ENCODE measurements at regions not wholly inside any gene's neighbourhood (a gene's known extent, or its start where the extent isn't known, plus 50 kb on each side); places are given as distances from the start of the nearest gene placed in this dataset.

DNA sequence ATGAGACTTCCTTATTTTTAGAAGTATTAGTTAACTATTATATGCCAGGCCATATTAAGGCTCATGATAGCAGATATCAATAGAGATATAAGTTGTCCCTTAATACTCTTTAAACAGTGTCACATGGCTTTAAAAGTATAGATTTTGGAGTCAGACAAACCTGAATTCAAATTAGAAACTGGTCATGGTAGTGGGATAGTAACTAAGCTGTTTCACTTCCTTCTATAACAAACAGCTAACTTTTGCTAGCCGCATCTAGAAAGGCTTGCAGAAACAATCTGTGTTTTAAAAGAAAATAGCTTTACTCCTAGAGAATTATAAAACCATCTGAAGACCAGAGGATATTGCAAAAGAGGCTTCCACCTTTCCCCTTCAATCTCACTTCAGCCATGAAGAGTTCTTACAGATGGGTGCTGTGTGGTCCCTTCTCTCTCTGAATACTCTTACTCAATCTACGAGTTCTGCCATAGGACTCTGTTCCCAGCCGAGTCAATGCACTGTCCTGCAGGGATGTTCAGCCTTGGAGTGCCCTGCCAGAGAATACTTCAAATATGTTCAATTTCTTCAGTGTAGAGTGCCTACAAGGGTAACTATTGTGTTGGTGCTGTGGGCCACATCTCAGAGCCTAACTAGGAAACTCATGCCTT, 810.2 kb downstream of the EFNA5 start:
- H3K4me3 Mint-ChIP-seq (ENCODE audit: unreplicated experiment): no peak overlapping the region
- DNase-seq (ENCODE audit: low read depth): no peak
- FAIRE-seq: no peak

DNA sequence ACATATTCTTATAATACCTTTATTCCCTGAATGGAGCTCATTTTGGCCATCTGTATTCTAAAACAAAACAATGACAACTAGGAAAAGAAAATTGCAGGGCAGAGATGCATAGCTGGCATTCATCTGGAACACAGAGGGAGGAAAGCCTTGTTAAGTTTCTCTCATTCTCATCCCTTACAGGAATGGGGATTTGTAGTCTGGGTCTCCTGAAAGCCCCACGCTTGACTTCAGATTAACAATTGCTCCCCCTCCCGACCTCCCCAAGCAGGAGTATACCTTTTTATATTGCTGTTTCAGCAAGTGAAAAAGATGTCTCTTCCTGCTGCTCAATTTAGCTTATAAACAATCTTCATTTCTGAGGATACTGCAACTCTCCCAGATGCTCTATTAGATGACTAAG, 812.1 kb downstream of the EFNA5 start:
- H3K4me1 Mint-ChIP-seq (ENCODE audit: low read depth, unreplicated experiment): peaks cover 21% of the 10 kb centered on the region
- no peak overlapping the region for H3K4me3 Mint-ChIP-seq (ENCODE audit: unreplicated experiment)
- no peak overlapping the region for H3K27ac ChIP-seq (ENCODE audit: low read depth, low read length)
- TF ChIP-seq, protein P1, sequence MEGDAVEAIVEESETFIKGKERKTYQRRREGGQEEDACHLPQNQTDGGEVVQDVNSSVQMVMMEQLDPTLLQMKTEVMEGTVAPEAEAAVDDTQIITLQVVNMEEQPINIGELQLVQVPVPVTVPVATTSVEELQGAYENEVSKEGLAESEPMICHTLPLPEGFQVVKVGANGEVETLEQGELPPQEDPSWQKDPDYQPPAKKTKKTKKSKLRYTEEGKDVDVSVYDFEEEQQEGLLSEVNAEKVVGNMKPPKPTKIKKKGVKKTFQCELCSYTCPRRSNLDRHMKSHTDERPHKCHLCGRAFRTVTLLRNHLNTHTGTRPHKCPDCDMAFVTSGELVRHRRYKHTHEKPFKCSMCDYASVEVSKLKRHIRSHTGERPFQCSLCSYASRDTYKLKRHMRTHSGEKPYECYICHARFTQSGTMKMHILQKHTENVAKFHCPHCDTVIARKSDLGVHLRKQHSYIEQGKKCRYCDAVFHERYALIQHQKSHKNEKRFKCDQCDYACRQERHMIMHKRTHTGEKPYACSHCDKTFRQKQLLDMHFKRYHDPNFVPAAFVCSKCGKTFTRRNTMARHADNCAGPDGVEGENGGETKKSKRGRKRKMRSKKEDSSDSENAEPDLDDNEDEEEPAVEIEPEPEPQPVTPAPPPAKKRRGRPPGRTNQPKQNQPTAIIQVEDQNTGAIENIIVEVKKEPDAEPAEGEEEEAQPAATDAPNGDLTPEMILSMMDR (IDR thresholded peaks at IDR 0.05; ENCODE audit: insufficient read depth, low read depth, low read length): no peak
- TF ChIP-seq EZH2 (IDR thresholded peaks at IDR 0.05; ENCODE audit: insufficient read depth, low read length): no peak
- no peaks in the 10 kb centered on the region for H3K27me3 Mint-ChIP-seq (ENCODE audit: low read depth, unreplicated experiment)
- no peak overlapping the region for H3K27ac Mint-ChIP-seq (ENCODE audit: unreplicated experiment)
- FAIRE-seq (no peak), DNase-seq (ENCODE audit: low read depth) (no peak)
- no peaks in the 10 kb centered on the region for H3K36me3 Mint-ChIP-seq (ENCODE audit: low read depth, unreplicated experiment)
- peaks cover 5% of the 10 kb centered on the region for H3K9me3 Mint-ChIP-seq (ENCODE audit: unreplicated experiment)
- no peaks in the 10 kb centered on the region for H3K9me3 ChIP-seq (ENCODE audit: insufficient read depth, low read depth, low read length)
- peaks cover 2% of the 10 kb centered on the region for H3K4me1 ChIP-seq (ENCODE audit: insufficient read depth, low read length)
- H3K9ac ChIP-seq (ENCODE audit: low read length): no peak overlapping the region
- H2AFZ ChIP-seq (ENCODE audit: low read depth, low read length): no peak overlapping the region
- H3K79me2 ChIP-seq (ENCODE audit: insufficient read depth, low read length): no peaks in the 10 kb centered on the region
- H3K4me3 ChIP-seq (ENCODE audit: insufficient read depth, low read depth, low read length): no peak overlapping the region
- H3K4me2 ChIP-seq (ENCODE audit: low read length): no peak overlapping the region
- no peaks in the 10 kb centered on the region for H4K20me1 ChIP-seq (ENCODE audit: insufficient read depth, low read length)
- H3K27me3 ChIP-seq (ENCODE audit: insufficient read depth, low read length): no peaks in the 10 kb centered on the region
- H3K36me3 ChIP-seq (ENCODE audit: insufficient read depth, low read length): no peaks in the 10 kb centered on the region

More for the DNA sequence above, 810.2 kb downstream of the EFNA5 start:
- Histone ChIP-seq H2AFZ (ENCODE audit: low read depth, low read length) (no peak overlapping the region), H3K4me3 (ENCODE audit: insufficient read depth, low read depth, low read length) (no peak overlapping the region), H3K27me3 (ENCODE audit: insufficient read depth, low read length) (no peaks in the 10 kb centered on the region), H3K9me3 (ENCODE audit: insufficient read depth, low read depth, low read length) (no peaks in the 10 kb centered on the region), H3K4me1 (ENCODE audit: insufficient read depth, low read length) (peaks cover 2% of the 10 kb centered on the region), H3K79me2 (ENCODE audit: insufficient read depth, low read length) (no peaks in the 10 kb centered on the region), H3K4me2 (ENCODE audit: low read length) (no peak overlapping the region), H3K36me3 (ENCODE audit: insufficient read depth, low read length) (no peaks in the 10 kb centered on the region), H4K20me1 (ENCODE audit: insufficient read depth, low read length) (no peaks in the 10 kb centered on the region), H3K9ac (ENCODE audit: low read length) (no peak overlapping the region), H3K27ac (ENCODE audit: low read depth, low read length) (no peak overlapping the region)
- no peak overlapping the region for H3K27ac Mint-ChIP-seq (ENCODE audit: unreplicated experiment)
- H3K36me3 Mint-ChIP-seq (ENCODE audit: low read depth, unreplicated experiment): no peaks in the 10 kb centered on the region
- TF ChIP-seq EZH2 (IDR thresholded peaks at IDR 0.05; ENCODE audit: insufficient read depth, low read length): no peak
- TF ChIP-seq, protein P1 (IDR thresholded peaks at IDR 0.05; ENCODE audit: insufficient read depth, low read depth, low read length): no peak
- H3K27me3 Mint-ChIP-seq (ENCODE audit: low read depth, unreplicated experiment): no peaks in the 10 kb centered on the region
- peaks cover 4% of the 10 kb centered on the region for H3K9me3 Mint-ChIP-seq (ENCODE audit: unreplicated experiment)
- peaks cover 28% of the 10 kb centered on the region for H3K4me1 Mint-ChIP-seq (ENCODE audit: low read depth, unreplicated experiment)

DNA sequence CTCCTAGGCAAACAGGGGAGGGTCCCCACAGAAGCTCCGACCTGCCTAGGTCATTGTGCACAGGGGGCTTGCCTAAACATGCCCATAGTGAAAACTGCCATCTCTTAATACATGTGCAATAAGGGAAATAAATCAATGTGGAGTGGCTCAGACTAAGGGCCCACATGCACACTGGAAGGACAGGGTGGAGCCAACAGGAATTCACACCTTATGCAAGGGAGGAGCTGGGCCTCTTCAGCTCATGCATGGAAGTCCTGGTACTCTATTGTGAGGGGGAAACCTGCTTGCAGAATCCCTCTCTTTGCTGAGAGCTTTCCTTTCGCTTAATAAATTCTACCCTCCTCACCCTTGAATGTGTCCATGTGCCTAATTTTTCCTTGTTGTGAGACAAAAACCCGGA, 815.8 kb downstream of the EFNA5 start:
- Histone ChIP-seq H3K4me2 (ENCODE audit: low read length) (no peak overlapping the region), H2AFZ (ENCODE audit: low read depth, low read length) (no peak overlapping the region), H3K4me3 (ENCODE audit: insufficient read depth, low read depth, low read length) (no peak overlapping the region), H3K9me3 (ENCODE audit: insufficient read depth, low read depth, low read length) (no peaks in the 10 kb centered on the region), H3K9ac (ENCODE audit: low read length) (no peak overlapping the region), H3K4me1 (ENCODE audit: insufficient read depth, low read length) (no peaks in the 10 kb centered on the region), H3K36me3 (ENCODE audit: insufficient read depth, low read length) (no peaks in the 10 kb centered on the region), H4K20me1 (ENCODE audit: insufficient read depth, low read length) (no peaks in the 10 kb centered on the region), H3K27ac (ENCODE audit: low read depth, low read length) (no peak overlapping the region), H3K79me2 (ENCODE audit: insufficient read depth, low read length) (no peaks in the 10 kb centered on the region), H3K27me3 (ENCODE audit: insufficient read depth, low read length) (no peaks in the 10 kb centered on the region)
- Mint-ChIP-seq H3K9me3 (ENCODE audit: unreplicated experiment) (peaks cover 5% of the 10 kb centered on the region), H3K4me1 (ENCODE audit: low read depth, unreplicated experiment) (no peaks in the 10 kb centered on the region), H3K36me3 (ENCODE audit: low read depth, unreplicated experiment) (no peaks in the 10 kb centered on the region), H3K4me3 (ENCODE audit: unreplicated experiment) (no peak overlapping the region), H3K27me3 (ENCODE audit: low read depth, unreplicated experiment) (no peaks in the 10 kb centered on the region), H3K27ac (ENCODE audit: unreplicated experiment) (no peak overlapping the region)
- DNase-seq (ENCODE audit: low read depth): no peak
- FAIRE-seq: no peak
- TF ChIP-seq EZH2 (IDR thresholded peaks at IDR 0.05; ENCODE audit: insufficient read depth, low read length): no peak
- TF ChIP-seq, protein P1 (IDR thresholded peaks at IDR 0.05; ENCODE audit: insufficient read depth, low read depth, low read length): no peak

Measured in astrocyte (in vitro differentiated cells and primary cell).